Mesodermal cell (in vitro differentiated cells): ENCODE measurements at regions not wholly inside any gene's neighbourhood (a gene's known extent, or its start where the extent isn't known, plus 50 kb on each side); places are given as distances from the start of the nearest gene placed in this dataset.
"Not testable (repeated sequence)": the region's sequence is repeated elsewhere in the genome, so short reads cannot be mapped to it uniquely, and the experiment has no call there.

Experiments
- H3K27ac ChIP-seq: 2 replicates; pipeline ENCODE4 v1.7.0; 2013; ENCODE audit warnings: mild to moderate bottlenecking, low read depth, low read length, moderate library complexity; ENCODE audit not compliant: severe bottlenecking
- H3K36me3 ChIP-seq: 2 replicates; pipeline ENCODE4 v1.7.1; 2013; ENCODE audit warnings: mild to moderate bottlenecking, low read length, moderate library complexity; ENCODE audit not compliant: control insufficient read depth, insufficient read depth
- H3K4me1 ChIP-seq: one replicate; pipeline ENCODE4 v1.7.1; 2013; ENCODE audit warnings: mild to moderate bottlenecking, low read length; ENCODE audit not compliant: insufficient read depth, control insufficient read depth, poor library complexity, severe bottlenecking
- H3K4me3 ChIP-seq: 2 replicates; pipeline ENCODE4 v1.7.0; 2013; ENCODE audit warnings: low read length, control low read depth, mild to moderate bottlenecking; ENCODE audit not compliant: insufficient read depth, poor library complexity, severe bottlenecking; ENCODE audit errors: extremely low read depth
- H3K9me3 ChIP-seq: 2 replicates; pipeline ENCODE4 v1.7.1; 2013; ENCODE audit warnings: mild to moderate bottlenecking, low read length, moderate library complexity; ENCODE audit not compliant: control insufficient read depth
- WGBS, 2 experiments: methylation state at CpG; one replicate each; pipeline ENCODE4 v1.1.5; 2013; ENCODE audit warnings: missing lambda C conversion rate in 2 of 2; ENCODE audit not compliant: insufficient coverage in 2 of 2; 5-methylcytosine and 5-hydroxymethylcytosine counted together

DNA sequence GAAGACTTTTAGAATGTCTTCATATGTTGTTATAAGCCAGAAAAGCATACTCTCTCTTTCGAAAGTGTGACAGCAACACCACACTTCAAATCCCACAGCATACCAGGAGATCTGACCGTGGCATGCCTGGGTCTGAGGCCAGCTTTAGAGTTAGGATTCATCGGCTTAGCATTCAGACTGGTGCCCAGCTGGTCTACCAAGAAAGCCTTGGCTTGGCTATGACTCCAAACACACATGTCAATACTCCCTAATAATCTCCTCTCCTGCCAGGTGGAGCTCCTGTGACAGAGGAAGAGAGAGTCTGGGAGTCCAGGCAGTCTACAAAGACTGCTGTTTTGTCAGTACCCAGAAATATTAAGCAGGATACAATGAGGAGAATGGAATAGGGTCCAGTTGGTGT, 77.1 kb upstream of the MAN1A1 start:
- H3K9me3 ChIP-seq: no peaks in the 10 kb centered on the region
- H3K4me1 ChIP-seq: no peaks in the 10 kb centered on the region
- no peaks in the 10 kb centered on the region for H3K36me3 ChIP-seq
- no peak overlapping the region for H3K27ac ChIP-seq
- no peak overlapping the region for H3K4me3 ChIP-seq
- 90 to 100% methylated on average over 1 to 2 of the region's 3 CpGs for WGBS, 2 experiments

DNA sequence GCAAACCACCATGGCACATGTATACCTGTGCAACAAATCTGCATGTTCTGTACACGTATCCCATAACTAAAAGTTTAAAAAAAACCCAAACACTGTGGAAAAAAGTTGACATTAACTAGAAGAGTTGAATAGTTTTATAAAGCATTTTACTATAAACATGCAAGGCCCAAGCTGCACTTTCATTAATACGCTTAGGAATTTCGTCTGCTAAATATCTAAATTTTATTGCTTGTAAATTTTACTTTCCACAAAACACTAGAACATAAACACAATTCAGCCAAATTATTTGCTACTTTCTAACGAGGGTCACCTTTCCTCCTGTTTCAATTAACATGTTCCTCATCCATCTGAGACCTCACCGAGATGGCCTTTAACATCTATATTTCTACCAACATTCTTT, 74.4 kb upstream of the MAN1A1 start:
- Histone ChIP-seq H3K9me3 (no peaks in the 10 kb centered on the region), H3K36me3 (no peaks in the 10 kb centered on the region), H3K4me3 (no peak overlapping the region), H3K4me1 (no peaks in the 10 kb centered on the region), H3K27ac (no peak overlapping the region)
- 71 to 95% methylated on average over 2 to 3 of the region's 5 CpGs for WGBS, 2 experiments

DNA sequence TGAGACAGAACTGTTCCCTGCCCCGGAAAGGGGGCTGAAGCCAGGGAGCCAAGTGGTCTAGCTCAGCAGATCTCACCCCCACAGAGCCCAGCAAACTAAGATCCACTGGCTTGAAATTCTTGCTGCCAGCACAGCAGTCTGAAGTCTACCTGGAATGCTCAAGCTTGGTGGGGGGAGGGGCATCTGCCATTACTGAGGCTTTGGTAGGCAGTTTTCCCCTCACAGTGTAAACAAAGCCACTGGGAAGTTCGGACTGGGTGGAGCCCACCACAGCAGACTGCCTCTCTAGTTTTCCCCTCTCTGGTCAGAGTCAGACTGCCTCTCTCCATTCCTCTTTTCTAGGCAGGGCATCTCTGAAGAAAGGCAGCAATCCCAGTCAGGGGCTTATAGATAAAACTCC, 68.5 kb upstream of the MAN1A1 start:
- H3K9me3 ChIP-seq, H3K4me3 ChIP-seq, H3K27ac ChIP-seq, H3K4me1 ChIP-seq, H3K36me3 ChIP-seq: not testable (repeated sequence)
- WGBS, 2 experiments: 80 to 100% methylated on average over 1 to 2 of the region's 2 CpGs

DNA sequence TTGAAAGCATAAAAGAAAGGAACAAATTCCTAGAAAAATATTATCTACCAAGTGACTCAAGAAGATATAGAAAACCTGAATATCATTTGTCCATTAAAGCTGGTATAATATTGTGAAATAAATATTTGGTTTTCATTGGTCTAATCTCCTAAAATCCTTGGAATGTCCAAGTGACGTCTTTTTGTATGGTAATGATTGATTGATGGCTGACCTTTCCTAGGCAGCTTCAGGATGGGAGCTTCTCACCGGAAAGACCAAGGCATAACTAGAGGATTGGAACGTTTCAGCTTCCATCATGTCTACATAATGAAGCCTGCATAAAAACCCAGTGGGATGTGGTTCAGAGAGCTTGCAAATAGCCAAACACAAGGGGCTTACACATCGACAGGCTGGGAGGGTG, 57.6 kb upstream of the MAN1A1 start:
- Histone ChIP-seq H3K9me3 (no peaks in the 10 kb centered on the region), H3K27ac (no peak overlapping the region), H3K4me1 (no peaks in the 10 kb centered on the region), H3K36me3 (no peaks in the 10 kb centered on the region), H3K4me3 (no peak overlapping the region)
- 78 to 100% methylated on average over 2 to 3 of the region's 4 CpGs for WGBS, 2 experiments

DNA sequence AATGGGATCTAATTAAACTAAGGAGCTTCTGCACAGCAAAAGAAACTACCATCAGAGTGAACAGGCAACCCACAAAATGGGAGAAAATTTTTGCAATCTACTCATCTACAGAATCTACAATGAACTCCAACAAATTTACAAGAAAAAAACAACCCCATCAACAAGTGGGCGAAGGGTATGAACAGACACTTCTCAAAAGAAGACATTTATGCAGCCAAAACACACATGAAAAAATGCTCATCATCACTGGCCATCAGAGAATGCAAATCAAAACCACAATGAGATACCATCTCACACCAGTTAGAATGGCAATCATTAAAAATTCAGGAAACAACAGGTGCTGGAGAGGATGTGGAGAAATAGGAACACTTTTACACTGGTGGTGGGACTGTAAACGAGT, 55.6 kb upstream of the MAN1A1 start:
- not testable (repeated sequence) for H3K4me1 ChIP-seq, H3K4me3 ChIP-seq, H3K9me3 ChIP-seq, H3K36me3 ChIP-seq, H3K27ac ChIP-seq
- 40% methylated on average over 1 of the region's 2 CpGs; no CpG with 5 or more reads in 1 of the 2 experiments for WGBS, 2 experiments
